ENCODE measurements at regions not wholly inside any gene's neighbourhood (a gene's known extent, or its start where the extent isn't known, plus 50 kb on each side); places are given as distances from the start of the nearest gene placed in this dataset.

- peaks cover 99% of the 10 kb centered on the region for H3K27me3 ChIP-seq (ENCODE audit: insufficient read depth, low read length)
- no peak overlapping the region for H3K27ac ChIP-seq (ENCODE audit: low read depth, low read length)
- no peak overlapping the region for H2AFZ ChIP-seq (ENCODE audit: low read length, unreplicated experiment)
- H3K4me1 ChIP-seq (ENCODE audit: control insufficient read depth, insufficient read depth, low read length, unreplicated experiment) = no peaks in the 10 kb centered on the region
- no peak overlapping the region for H3K4me3 ChIP-seq (ENCODE audit: low read depth, low read length)
- no peaks in the 10 kb centered on the region for H3K36me3 ChIP-seq (ENCODE audit: insufficient read depth, low read length)
- no peaks in the 10 kb centered on the region for H3K79me2 ChIP-seq (ENCODE audit: control insufficient read depth, insufficient read depth, low read length, unreplicated experiment)
These were observed 64.9 kb upstream of the MVB12B start for GRCh38 chr9:126261584-126262356.

GRCh38 chr9:126262738-126263137 is 63.9 kb upstream of the MVB12B start:
- H3K4me3 ChIP-seq (ENCODE audit: low read depth, low read length) = no peak overlapping the region
- no peak overlapping the region for H2AFZ ChIP-seq (ENCODE audit: low read length, unreplicated experiment)
- H3K27me3 ChIP-seq (ENCODE audit: insufficient read depth, low read length) = peaks cover 99% of the 10 kb centered on the region
- H3K27ac ChIP-seq (ENCODE audit: low read depth, low read length) = no peak overlapping the region
- no peaks in the 10 kb centered on the region for H3K4me1 ChIP-seq (ENCODE audit: control insufficient read depth, insufficient read depth, low read length, unreplicated experiment)
- no peaks in the 10 kb centered on the region for H3K79me2 ChIP-seq (ENCODE audit: control insufficient read depth, insufficient read depth, low read length, unreplicated experiment)
- H3K36me3 ChIP-seq (ENCODE audit: insufficient read depth, low read length) = no peaks in the 10 kb centered on the region

GRCh38 chr9:126270556-126270955 is 56.1 kb upstream of the MVB12B start:
- no peaks in the 10 kb centered on the region for H3K4me1 ChIP-seq (ENCODE audit: control insufficient read depth, insufficient read depth, low read length, unreplicated experiment)
- H3K36me3 ChIP-seq (ENCODE audit: insufficient read depth, low read length) = no peaks in the 10 kb centered on the region
- H3K27me3 ChIP-seq (ENCODE audit: insufficient read depth, low read length) = peaks cover 78% of the 10 kb centered on the region
- H3K4me3 ChIP-seq (ENCODE audit: low read depth, low read length) = no peak overlapping the region
- no peak overlapping the region for H2AFZ ChIP-seq (ENCODE audit: low read length, unreplicated experiment)
- no peak overlapping the region for H3K27ac ChIP-seq (ENCODE audit: low read depth, low read length)
- no peaks in the 10 kb centered on the region for H3K79me2 ChIP-seq (ENCODE audit: control insufficient read depth, insufficient read depth, low read length, unreplicated experiment)

GRCh38 chr9:126275386-126276001 is 51.1 kb upstream of the MVB12B start:
- H3K27ac ChIP-seq (ENCODE audit: low read depth, low read length) = no peak overlapping the region
- H3K4me1 ChIP-seq (ENCODE audit: control insufficient read depth, insufficient read depth, low read length, unreplicated experiment) = no peaks in the 10 kb centered on the region
- H3K79me2 ChIP-seq (ENCODE audit: control insufficient read depth, insufficient read depth, low read length, unreplicated experiment) = no peaks in the 10 kb centered on the region
- no peaks in the 10 kb centered on the region for H3K36me3 ChIP-seq (ENCODE audit: insufficient read depth, low read length)
- H2AFZ ChIP-seq (ENCODE audit: low read length, unreplicated experiment) = no peak overlapping the region
- peaks cover 70% of the 10 kb centered on the region for H3K27me3 ChIP-seq (ENCODE audit: insufficient read depth, low read length)
- H3K4me3 ChIP-seq (ENCODE audit: low read depth, low read length) = no peak overlapping the region

GRCh38 chr9:126276056-126276728 is 50.4 kb upstream of the MVB12B start:
- no peak overlapping the region for H3K4me3 ChIP-seq (ENCODE audit: low read depth, low read length)
- no peak overlapping the region for H2AFZ ChIP-seq (ENCODE audit: low read length, unreplicated experiment)
- no peaks in the 10 kb centered on the region for H3K4me1 ChIP-seq (ENCODE audit: control insufficient read depth, insufficient read depth, low read length, unreplicated experiment)
- peaks cover 71% of the 10 kb centered on the region for H3K27me3 ChIP-seq (ENCODE audit: insufficient read depth, low read length)
- H3K36me3 ChIP-seq (ENCODE audit: insufficient read depth, low read length) = no peaks in the 10 kb centered on the region
- H3K79me2 ChIP-seq (ENCODE audit: control insufficient read depth, insufficient read depth, low read length, unreplicated experiment) = no peaks in the 10 kb centered on the region
- H3K27ac ChIP-seq (ENCODE audit: low read depth, low read length) = no peak overlapping the region

Measured in ACC112 (cell line).